Ishikawa (cell line): ENCODE measurements at regions not wholly inside any gene's neighbourhood (a gene's known extent, or its start where the extent isn't known, plus 50 kb on each side); places are given as distances from the start of the nearest gene placed in this dataset.

Experiments used
- CEBPB ChIP-seq: IDR thresholded peaks from 2 replicates; pipeline ENCODE4 v1.6.1; 2012
- CREB1 ChIP-seq: IDR thresholded peaks from 2 replicates; pipeline ENCODE4 v1.6.1; 2012; ENCODE audit warnings: low read depth
- EGR1 ChIP-seq: IDR thresholded peaks from 2 replicates; pipeline ENCODE4 v1.6.1; 2012
- EP300 ChIP-seq: IDR thresholded peaks from 2 replicates; pipeline ENCODE4 v1.6.1; 2012; ENCODE audit warnings: borderline replicate concordance
- FOXM1 ChIP-seq: IDR thresholded peaks from 2 replicates; pipeline ENCODE4 v1.6.1; 2012; ENCODE audit warnings: low read depth, borderline replicate concordance
- NFIC ChIP-seq: IDR thresholded peaks from 2 replicates; pipeline ENCODE4 v1.6.1; 2012
- RAD21 ChIP-seq: IDR thresholded peaks from 2 replicates; pipeline ENCODE4 v1.6.1; 2012; ENCODE audit warnings: low read depth
- TAF1 ChIP-seq: IDR thresholded peaks from 2 replicates; pipeline ENCODE4 v1.6.1; 2012; ENCODE audit warnings: low read depth, mild to moderate bottlenecking
- TCF12 ChIP-seq: IDR thresholded peaks from 2 replicates; pipeline ENCODE4 v1.6.1; 2012; ENCODE audit warnings: low read depth
- TEAD4 ChIP-seq: IDR thresholded peaks from 2 replicates; pipeline ENCODE4 v1.6.1; 2012
- YY1 ChIP-seq: IDR thresholded peaks from 2 replicates; pipeline ENCODE4 v1.6.1; 2012; ENCODE audit warnings: low read depth
- ZBTB7A ChIP-seq: IDR thresholded peaks from 2 replicates; pipeline ENCODE4 v1.6.1; 2012; ENCODE audit warnings: low read depth
- TF ChIP-seq, protein P1 (sequence below): IDR thresholded peaks from 2 replicates; pipeline ENCODE4 v1.6.1; 2012; ENCODE audit warnings: low read depth, mild to moderate bottlenecking
- TF ChIP-seq, protein P2 (sequence below): IDR thresholded peaks from 2 replicates; pipeline ENCODE4 v1.6.1; 2012
- TF ChIP-seq, protein P3 (sequence below): IDR thresholded peaks from 2 replicates; pipeline ENCODE4 v1.6.1; 2012

DNA sequence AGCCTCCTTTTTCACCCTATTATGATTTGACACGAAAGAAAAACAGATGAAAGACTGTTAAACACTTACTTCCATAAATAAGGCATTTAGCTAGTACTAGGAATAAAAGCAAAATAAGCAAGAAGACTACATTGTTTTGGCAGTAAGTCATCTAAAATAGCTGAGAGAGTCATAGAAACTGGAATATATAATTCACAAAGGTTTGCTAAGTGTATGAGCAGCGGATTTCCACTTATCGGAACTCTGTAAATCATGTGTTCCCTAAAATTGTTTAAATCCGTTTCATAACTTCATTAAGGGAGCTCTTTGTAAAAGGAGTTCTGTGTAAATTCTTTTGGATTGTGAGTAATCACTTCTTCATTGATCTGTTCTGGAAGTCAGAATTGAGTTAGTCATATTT is 202.5 kb upstream of the CBLB start:
- TF ChIP-seq, protein P1, sequence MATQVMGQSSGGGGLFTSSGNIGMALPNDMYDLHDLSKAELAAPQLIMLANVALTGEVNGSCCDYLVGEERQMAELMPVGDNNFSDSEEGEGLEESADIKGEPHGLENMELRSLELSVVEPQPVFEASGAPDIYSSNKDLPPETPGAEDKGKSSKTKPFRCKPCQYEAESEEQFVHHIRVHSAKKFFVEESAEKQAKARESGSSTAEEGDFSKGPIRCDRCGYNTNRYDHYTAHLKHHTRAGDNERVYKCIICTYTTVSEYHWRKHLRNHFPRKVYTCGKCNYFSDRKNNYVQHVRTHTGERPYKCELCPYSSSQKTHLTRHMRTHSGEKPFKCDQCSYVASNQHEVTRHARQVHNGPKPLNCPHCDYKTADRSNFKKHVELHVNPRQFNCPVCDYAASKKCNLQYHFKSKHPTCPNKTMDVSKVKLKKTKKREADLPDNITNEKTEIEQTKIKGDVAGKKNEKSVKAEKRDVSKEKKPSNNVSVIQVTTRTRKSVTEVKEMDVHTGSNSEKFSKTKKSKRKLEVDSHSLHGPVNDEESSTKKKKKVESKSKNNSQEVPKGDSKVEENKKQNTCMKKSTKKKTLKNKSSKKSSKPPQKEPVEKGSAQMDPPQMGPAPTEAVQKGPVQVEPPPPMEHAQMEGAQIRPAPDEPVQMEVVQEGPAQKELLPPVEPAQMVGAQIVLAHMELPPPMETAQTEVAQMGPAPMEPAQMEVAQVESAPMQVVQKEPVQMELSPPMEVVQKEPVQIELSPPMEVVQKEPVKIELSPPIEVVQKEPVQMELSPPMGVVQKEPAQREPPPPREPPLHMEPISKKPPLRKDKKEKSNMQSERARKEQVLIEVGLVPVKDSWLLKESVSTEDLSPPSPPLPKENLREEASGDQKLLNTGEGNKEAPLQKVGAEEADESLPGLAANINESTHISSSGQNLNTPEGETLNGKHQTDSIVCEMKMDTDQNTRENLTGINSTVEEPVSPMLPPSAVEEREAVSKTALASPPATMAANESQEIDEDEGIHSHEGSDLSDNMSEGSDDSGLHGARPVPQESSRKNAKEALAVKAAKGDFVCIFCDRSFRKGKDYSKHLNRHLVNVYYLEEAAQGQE: no peak
- TF ChIP-seq RAD21: no peak
- no peak for TF ChIP-seq TEAD4
- TF ChIP-seq, protein P2, sequence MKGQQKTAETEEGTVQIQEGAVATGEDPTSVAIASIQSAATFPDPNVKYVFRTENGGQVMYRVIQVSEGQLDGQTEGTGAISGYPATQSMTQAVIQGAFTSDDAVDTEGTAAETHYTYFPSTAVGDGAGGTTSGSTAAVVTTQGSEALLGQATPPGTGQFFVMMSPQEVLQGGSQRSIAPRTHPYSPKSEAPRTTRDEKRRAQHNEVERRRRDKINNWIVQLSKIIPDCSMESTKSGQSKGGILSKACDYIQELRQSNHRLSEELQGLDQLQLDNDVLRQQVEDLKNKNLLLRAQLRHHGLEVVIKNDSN: no peak
- no peak for TF ChIP-seq TCF12

DNA sequence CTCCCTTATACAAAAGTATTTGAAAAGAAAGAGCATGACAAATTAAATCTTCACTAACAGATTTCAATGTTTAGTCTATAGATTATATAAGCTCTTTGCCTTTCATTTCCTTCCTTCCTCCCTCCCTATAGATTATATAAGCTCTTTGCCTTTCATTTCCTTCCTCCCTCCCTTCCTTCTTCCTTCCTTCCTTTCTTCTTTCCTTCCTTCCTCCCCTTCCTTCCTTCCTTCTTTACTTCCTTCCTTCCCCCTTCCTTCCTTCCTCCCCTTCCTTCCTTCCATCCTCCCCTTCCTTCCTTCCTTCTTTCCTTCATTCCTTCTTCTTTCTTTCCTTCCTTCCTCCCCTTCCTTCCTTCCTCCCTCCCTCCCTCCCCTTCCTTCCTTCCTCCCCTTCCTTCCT is 209.8 kb upstream of the CBLB start:
- TF ChIP-seq, protein P2: no peak
- TF ChIP-seq TEAD4 (no peak), RAD21 (no peak), NFIC (no peak)

DNA sequence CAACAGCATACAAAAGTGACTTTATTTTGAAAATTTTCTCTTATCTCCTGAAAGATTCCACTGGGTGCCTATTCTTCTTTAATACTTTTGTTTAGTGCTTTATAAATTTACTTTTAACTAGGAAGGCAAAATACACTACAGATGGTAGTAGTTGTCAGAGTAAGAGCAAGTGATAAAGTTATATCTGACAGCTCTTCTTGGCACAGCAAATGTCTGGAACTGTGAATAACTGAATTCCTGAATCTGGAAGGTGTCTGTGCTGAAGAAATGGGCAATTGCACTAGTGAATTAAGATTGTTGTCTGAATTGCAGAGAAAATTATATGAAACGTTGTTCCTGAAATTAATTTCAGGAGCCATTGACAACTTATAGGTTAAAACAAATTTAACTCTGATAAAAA is 213.8 kb upstream of the CBLB start:
- TF ChIP-seq CREB1: no peak
- no peak for TF ChIP-seq ZBTB7A
- no peak for TF ChIP-seq CEBPB

- TF ChIP-seq TEAD4 (no peak), CEBPB (no peak), ZBTB7A (no peak)
- TF ChIP-seq, protein P3, sequence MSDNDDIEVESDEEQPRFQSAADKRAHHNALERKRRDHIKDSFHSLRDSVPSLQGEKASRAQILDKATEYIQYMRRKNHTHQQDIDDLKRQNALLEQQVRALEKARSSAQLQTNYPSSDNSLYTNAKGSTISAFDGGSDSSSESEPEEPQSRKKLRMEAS: no peak
Measured at GRCh38 chr3:106083207-106083606, 214.4 kb upstream of the CBLB start.

DNA sequence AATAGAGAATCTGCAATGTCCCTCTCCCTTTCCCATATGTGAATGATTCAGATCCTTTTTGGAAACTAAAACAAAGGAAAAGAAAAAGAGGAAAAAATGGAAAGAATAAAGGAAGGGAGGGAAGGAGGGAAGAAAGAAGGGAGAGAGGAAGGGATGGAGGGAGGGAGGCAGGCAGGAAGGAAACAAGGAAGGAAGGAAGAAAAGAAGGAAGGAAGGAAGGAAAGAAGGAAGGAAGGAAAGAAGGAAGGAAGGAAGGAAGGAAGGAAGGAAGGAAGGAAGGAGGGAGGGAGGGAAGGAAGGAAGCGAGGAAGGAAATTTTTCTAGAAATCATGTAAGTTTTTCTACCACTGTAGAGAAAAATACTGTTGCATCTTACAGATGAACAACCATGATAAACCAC is 215.0 kb upstream of the CBLB start:
- TF ChIP-seq ZBTB7A: no peak
- TF ChIP-seq, protein P1: no peak
- no peak for TF ChIP-seq EGR1
- TF ChIP-seq, protein P2: no peak
- TF ChIP-seq TCF12: no peak
- TF ChIP-seq CREB1: no peak
- no peak for TF ChIP-seq NFIC
- TF ChIP-seq YY1: no peak
- TF ChIP-seq EP300: no peak
- no peak for TF ChIP-seq TEAD4
- TF ChIP-seq RAD21: no peak
- TF ChIP-seq, protein P3: no peak
- no peak for TF ChIP-seq TAF1
- TF ChIP-seq CEBPB: no peak
- TF ChIP-seq FOXM1: no peak

GRCh38 chr3:106086038-106086437 is 217.2 kb upstream of the CBLB start:
- TF ChIP-seq FOXM1 (no peak), TCF12 (no peak), NFIC (no peak), TEAD4 (no peak), YY1 (no peak)

DNA sequence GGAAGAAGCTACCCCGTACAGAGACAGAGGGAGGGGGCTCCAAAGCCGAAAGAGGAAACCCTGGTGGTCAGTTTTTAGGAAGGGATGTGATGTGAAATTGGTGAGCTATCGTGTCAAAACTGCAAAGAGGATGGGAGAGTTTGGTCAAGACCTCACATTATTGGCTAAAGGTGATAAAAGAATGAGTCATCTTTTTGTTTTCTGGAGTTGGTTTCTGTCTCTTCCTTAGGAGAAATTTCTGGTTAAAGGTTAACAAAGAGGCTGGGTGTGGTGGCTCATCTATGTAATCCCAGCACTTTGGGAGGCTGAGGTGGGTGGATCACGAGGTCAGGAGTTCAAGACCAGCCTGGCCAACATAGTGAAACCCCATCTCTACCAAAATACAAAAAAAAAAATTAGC is 217.8 kb upstream of the CBLB start:
- TF ChIP-seq FOXM1: no peak
- no peak for TF ChIP-seq RAD21
- no peak for TF ChIP-seq NFIC
- TF ChIP-seq, protein P3: no peak
- no peak for TF ChIP-seq CEBPB
- TF ChIP-seq TAF1: no peak
- no peak for TF ChIP-seq EP300
- TF ChIP-seq EGR1: no peak
- no peak for TF ChIP-seq YY1
- TF ChIP-seq TEAD4: no peak
- TF ChIP-seq, protein P2: no peak
- TF ChIP-seq CREB1: no peak
- TF ChIP-seq, protein P1: no peak
